GM21619 (cell line): ENCODE measurements at regions not wholly inside any gene's neighbourhood (a gene's known extent, or its start where the extent isn't known, plus 50 kb on each side); places are given as distances from the start of the nearest gene placed in this dataset.
"Not testable (repeated sequence)": the region's sequence is repeated elsewhere in the genome, so short reads cannot be mapped to it uniquely, and the experiment has no call there.

Experiments
- ATAC-seq: cut with Tn5 transposase; IDR thresholded peaks from one replicate; pipeline ENCODE4 v1.9.1; 2021; ENCODE audit not compliant: unreplicated experiment

GRCh38 chr18:38263066-38263465 is 697.5 kb upstream of the CELF4 start:
- no peak for ATAC-seq

DNA sequence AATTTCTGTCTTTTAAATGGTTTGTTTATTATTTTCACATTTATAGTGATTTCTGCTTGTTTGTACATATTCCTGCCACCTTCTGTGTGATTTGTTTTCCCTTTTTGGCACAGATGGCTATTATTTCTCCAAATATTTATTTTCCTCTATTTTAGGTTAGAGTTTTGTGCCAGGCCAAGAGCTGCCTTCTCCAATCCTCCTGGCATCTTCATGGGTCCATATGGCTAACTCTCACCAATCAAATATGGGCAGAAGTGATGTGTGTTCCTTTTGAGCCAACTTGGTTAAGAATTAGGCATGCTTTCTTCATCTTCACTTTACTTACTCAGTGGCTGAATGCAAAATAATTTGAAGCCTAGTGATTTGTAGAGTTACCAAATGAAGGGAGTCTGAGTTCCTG is 697.1 kb upstream of the CELF4 start:
- ATAC-seq: no peak

DNA sequence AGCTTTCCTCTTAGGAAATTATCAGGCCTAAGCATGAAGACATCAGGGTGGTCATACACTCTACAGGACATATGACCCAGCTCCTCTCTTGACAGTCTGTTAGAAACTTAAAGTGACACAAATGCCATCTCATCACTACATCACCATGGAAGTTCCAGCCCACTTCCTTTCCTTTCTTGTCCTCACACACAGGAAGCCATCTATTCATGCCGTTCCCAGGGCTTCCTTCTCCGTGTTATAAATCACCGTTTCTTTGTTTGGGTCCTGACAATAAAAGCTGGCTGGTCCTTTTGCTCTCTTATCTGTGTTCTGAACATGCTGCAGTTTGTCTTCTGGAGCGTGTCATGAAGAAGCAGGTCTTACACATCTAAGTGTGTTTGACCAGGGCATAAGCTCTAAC is 692.1 kb upstream of the CELF4 start:
- no peak for ATAC-seq

DNA sequence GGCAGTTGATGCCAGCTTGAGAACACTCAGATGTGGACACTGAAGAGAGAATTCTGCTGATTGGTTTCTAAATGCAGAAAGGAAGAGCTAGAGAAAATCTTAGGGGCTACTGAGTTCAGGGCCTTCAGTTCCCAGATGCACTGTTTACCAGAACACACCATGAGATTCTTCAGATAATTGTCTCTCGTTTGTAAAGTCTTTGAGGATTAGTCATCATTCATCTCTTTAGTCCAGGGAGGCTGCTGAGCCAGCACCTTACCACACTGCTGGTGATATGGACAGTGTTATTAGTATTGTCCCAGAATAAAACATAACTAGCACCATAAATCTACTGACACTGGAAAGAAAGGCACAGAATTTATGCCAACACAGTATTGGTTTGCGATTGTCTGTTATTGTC is 690.8 kb upstream of the CELF4 start:
- no peak for ATAC-seq

DNA sequence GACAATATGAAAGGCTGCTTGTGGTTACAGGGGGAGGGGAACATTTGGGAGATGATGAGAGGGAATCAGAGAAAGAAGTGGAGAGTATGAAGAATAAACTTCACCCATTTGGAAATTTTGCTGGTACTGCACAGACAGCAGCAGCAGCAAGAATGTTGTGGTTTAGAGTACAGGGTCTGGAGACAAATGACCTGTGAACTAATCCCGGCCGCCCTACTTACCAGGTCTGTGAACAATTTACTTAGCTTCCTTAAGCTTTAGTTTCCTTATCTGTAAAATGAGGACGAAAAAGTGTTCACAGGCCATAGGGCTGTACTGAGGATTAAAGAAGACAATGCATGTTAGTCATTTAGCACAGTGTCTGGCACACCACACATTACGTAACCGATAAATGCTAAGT is 685.4 kb upstream of the CELF4 start:
- ATAC-seq: no peak

DNA sequence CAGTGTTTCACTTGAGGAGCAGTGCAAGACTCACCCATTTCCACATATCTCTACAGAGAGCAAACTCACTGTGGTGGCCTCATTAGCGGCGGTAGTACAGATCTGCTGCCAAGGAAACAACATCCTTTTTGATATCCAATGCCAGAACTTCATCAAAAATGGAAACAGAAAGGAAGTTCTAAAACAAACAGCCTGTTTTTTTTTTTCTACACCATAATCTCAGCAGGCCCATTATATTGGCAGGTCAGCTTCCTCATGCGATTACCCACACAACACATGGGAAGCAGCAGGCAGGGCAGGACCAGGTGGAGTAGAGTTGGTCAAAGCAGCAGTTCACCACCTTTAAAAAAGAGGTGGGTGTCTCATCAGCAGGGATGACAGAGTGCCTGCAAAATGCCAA is 678.9 kb upstream of the CELF4 start:
- no peak for ATAC-seq

- no peak for ATAC-seq
Observed at GRCh38 chr18:38243291-38243690, 677.7 kb upstream of the CELF4 start.

GRCh38 chr18:38241736-38242135 is 676.1 kb upstream of the CELF4 start:
- no peak for ATAC-seq

- no peak for ATAC-seq
Observed at GRCh38 chr18:38241216-38241615, 675.6 kb upstream of the CELF4 start.

GRCh38 chr18:38239606-38240005 is 674.0 kb upstream of the CELF4 start:
- ATAC-seq: no peak

DNA sequence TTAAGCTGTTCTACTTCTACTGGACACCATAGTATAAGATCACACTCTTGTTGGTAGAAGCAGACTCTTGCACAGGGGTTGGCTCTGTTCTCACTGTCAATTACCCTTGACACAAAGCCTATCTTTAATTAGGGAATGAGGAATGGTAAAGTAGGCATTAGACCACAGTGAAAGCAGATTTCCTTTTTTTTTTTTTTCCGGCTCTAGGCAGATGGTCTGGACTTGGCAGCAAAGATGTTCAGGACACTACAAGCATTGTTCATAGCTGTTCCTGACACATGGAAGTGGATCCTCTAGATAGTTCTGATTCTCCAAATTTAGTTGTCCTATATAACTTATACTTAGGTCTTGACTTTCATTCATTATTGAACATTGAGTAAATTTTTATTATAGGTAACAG is 672.2 kb upstream of the CELF4 start:
- no peak for ATAC-seq

DNA sequence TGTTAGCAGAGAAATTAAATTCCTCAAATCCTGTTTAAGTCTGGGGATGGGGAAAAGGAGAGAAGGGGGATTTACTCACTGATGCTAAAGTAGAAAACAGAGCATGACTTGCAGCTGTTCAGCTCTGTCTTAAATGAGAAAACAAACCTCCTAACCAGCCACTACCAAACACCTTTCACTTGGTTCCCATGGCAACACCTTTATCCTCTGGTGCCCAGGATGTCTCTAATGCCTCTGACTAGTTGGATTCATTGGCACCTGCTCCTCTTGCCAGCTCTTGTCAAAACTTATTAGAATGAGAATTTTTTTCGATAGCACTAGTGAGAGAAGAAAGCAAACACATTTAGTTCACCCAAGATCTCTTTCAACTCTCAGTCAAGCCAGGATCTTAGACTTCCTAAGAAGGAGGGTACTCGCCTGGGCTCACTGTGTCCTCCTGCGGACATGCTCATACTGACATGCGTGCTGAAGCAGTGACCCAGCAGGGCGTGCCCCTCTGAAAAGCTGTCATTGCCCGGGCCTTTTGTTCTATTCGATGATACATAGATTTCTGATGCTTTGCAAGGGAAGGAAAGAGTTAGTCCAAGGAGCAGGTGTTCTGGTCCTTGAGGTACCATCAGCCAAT is 656.0 kb upstream of the CELF4 start:
- no peak for ATAC-seq

GRCh38 chr18:38198956-38199355 is 633.4 kb upstream of the CELF4 start:
- ATAC-seq: no peak

DNA sequence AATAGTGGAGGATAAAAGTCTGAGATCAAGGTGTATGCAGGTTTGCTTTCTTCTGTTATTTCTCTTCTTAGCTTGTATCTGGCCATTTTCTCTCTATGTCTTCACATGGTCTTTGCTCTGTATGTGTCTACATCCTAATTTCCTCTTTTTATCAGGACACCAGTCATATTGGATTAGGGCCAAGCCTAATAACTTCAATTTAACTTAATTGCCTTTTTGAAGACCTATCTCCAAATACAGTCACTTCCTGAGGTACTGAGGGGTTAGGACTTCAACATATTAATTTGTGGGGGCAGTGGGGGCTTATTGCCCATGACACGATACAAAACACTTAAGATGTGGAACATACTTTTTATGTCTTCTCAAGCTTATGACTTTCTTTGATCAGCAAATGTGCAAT is 632.9 kb upstream of the CELF4 start:
- no peak for ATAC-seq

- no peak for ATAC-seq
Observed at GRCh38 chr18:38186491-38186890, 620.9 kb upstream of the CELF4 start.

- no peak for ATAC-seq
Observed at GRCh38 chr18:38174594-38174993, 609.0 kb upstream of the CELF4 start.

DNA sequence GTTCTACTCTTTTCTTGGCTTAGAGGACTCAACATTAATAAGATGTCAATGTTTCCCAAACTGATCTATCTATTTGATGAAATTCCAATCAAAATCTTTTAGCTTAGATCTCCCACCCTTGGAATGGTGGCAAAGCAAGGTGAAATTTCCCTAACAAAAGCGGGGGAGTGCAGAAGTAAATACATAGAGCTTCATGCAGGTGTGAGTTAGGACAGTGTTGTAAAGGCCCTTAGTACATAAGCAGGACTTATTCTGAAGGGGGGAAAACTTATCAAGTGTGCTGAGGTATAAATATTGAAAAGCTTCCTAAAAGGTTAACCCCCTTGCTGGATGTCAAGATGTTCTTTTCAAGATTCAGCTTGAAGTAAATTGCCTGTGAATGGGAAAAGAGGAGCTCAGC is 608.6 kb upstream of the CELF4 start:
- no peak for ATAC-seq

GRCh38 chr18:38170845-38171244 is 605.2 kb upstream of the CELF4 start:
- ATAC-seq: no peak

GRCh38 chr18:38167623-38168022 is 602.0 kb upstream of the CELF4 start:
- ATAC-seq: no peak

- ATAC-seq: not testable (repeated sequence)
Observed at GRCh38 chr18:38153116-38153515, 587.5 kb upstream of the CELF4 start.

- no peak for ATAC-seq
Observed at GRCh38 chr18:38116716-38117115, 551.1 kb upstream of the CELF4 start.

GRCh38 chr18:38115201-38115600 is 549.6 kb upstream of the CELF4 start:
- no peak for ATAC-seq

GRCh38 chr18:38087538-38087937 is 521.9 kb upstream of the CELF4 start:
- ATAC-seq: no peak

GRCh38 chr18:38081516-38081915 is 515.9 kb upstream of the CELF4 start:
- no peak for ATAC-seq
